SK-N-SH (cell line): ENCODE measurements at regions not wholly inside any gene's neighbourhood (a gene's known extent, or its start where the extent isn't known, plus 50 kb on each side); places are given as distances from the start of the nearest gene placed in this dataset.

Experiments used
- CTCF ChIA-PET: fragments of 300-600, 350-600 bp; formaldehyde crosslinking; extraction: SDS; loops from one replicate; lab custom pipeline; 2021; lab: Yijun Ruan, JAX
- POLR2A ChIA-PET: fragments of 350-600 bp; sonication (Branson Sonifier 250); formaldehyde crosslinking; extraction: SDS; loops from one replicate; lab custom pipeline; 2020; ENCODE audit warnings: antibody characterized with exemption, inconsistent platforms; lab: Yijun Ruan, JAX
- DNase-seq: peaks from one replicate; pipeline ENCODE4 v3.0.0; 2012
- H2AFZ ChIP-seq: fragments of 200-600 bp; sonication (generic); 2 replicates; pipeline ENCODE4 v1.8.1; 2016; ENCODE audit warnings: antibody characterized with exemption, mild to moderate bottlenecking, low read depth
- H3F3A ChIP-seq: fragments of 200-600 bp; sonication (generic); replicated peaks from 2 replicates; pipeline ENCODE3; 2016; ENCODE audit warnings: antibody characterized with exemption, mild to moderate bottlenecking; ENCODE audit not compliant: insufficient read depth
- H3K27ac ChIP-seq, 2 experiments: fragments of 200-500 bp in 1 of 2; fragments of 200-600 bp in 1 of 2; sonication (Bioruptor generic) in 1 of 2; sonication (generic), shearing (Covaris generic) in 1 of 2; 2 replicates each; pipeline versions ENCODE4 v1.5.1 to v1.6.1; 2014 to 2016; ENCODE audit warnings: low read depth in 2 of 2, inconsistent platforms in 1 of 2, low read length in 1 of 2, mild to moderate bottlenecking in 1 of 2, mixed read lengths in 1 of 2
- H3K27me3 ChIP-seq: fragments of 200-600 bp; sonication (generic), shearing (Covaris generic); 2 replicates; pipeline ENCODE4 v1.6.1; 2016; ENCODE audit warnings: mixed run types; ENCODE audit not compliant: insufficient read depth
- H3K36me3 ChIP-seq, 2 experiments: fragments of 200-500 bp in 1 of 2; fragments of 200-600 bp in 1 of 2; sonication (Bioruptor generic) in 1 of 2; sonication (generic) in 1 of 2; replicated peaks in 1 of 2; 2 replicates each; pipeline versions ENCODE3 to v1.5.1; 2014 to 2016; ENCODE audit warnings: low read length in 1 of 2, mild to moderate bottlenecking in 1 of 2; ENCODE audit not compliant: insufficient read depth in 2 of 2, control insufficient read depth in 1 of 2
- H3K4me1 ChIP-seq, 2 experiments: fragments of 200-500 bp in 1 of 2; fragments of 200-600 bp in 1 of 2; sonication (Bioruptor generic) in 1 of 2; sonication (generic), shearing (Covaris generic) in 1 of 2; 2 replicates each; pipeline versions ENCODE4 v1.5.1 to v1.6.1; 2014 to 2016; ENCODE audit warnings: low read depth in 1 of 2, low read length in 1 of 2, mixed run types in 1 of 2; ENCODE audit not compliant: insufficient read depth in 2 of 2, control insufficient read depth in 1 of 2
- H3K4me2 ChIP-seq: fragments of 200-600 bp; sonication (generic), shearing (Covaris generic); 2 replicates; pipeline ENCODE4 v1.6.1; 2017; ENCODE audit warnings: mixed run types
- H3K4me3 ChIP-seq, 2 experiments: fragments of 200-500 bp in 1 of 2; fragments of 200-600 bp in 1 of 2; sonication (Bioruptor generic) in 1 of 2; sonication (generic), shearing (Covaris generic) in 1 of 2; 2 replicates each; pipeline versions ENCODE4 v1.5.1 to v1.8.1; 2014 to 2016; ENCODE audit warnings: low read depth in 2 of 2, inconsistent platforms in 1 of 2, low read length in 1 of 2, mild to moderate bottlenecking in 1 of 2, mixed read lengths in 1 of 2, moderate library complexity in 1 of 2
- H3K79me2 ChIP-seq: fragments of 200-600 bp; sonication (generic); 2 replicates; pipeline ENCODE4 v1.8.1; 2017; ENCODE audit warnings: mild to moderate bottlenecking; ENCODE audit not compliant: insufficient read depth
- H3K9ac ChIP-seq: fragments of 200-600 bp; sonication (generic); 2 replicates; pipeline ENCODE4 v1.6.1; 2017; ENCODE audit warnings: mixed run types
- H3K9me2 ChIP-seq: fragments of 200-600 bp; sonication (generic); 2 replicates; pipeline ENCODE4 v1.6.1; 2017; ENCODE audit warnings: mixed run types
- H3K9me3 ChIP-seq: fragments of 200-600 bp; sonication (generic); 2 replicates; pipeline ENCODE4 v1.6.1; 2017; ENCODE audit warnings: mixed run types, mild to moderate bottlenecking, moderate library complexity
- H4K20me1 ChIP-seq: fragments of 200-600 bp; sonication (generic); 2 replicates; pipeline ENCODE4 v1.6.1; 2017; ENCODE audit warnings: mild to moderate bottlenecking, mixed run types; ENCODE audit not compliant: insufficient read depth
- CHD2 ChIP-seq: fragments of 150-350 bp; IDR thresholded peaks from 2 replicates; pipeline ENCODE4 v1.6.1; 2018; ENCODE audit warnings: low read length; ENCODE audit not compliant: partially characterized antibody
- ELF1 ChIP-seq: IDR thresholded peaks from 2 replicates; pipeline ENCODE4 v1.4.0; 2012
- EP300 ChIP-seq, 2 experiments: IDR thresholded peaks; 2 replicates each; pipeline versions ENCODE4 v1.4.0 to v1.6.1; 2012; ENCODE audit warnings: borderline replicate concordance in 1 of 2, low read depth in 1 of 2, low read length in 1 of 2
- EZH2phosphoT487 ChIP-seq: fragments of 200-600 bp; sonication (generic); IDR thresholded peaks from 2 replicates; pipeline ENCODE4 v1.6.1; 2017; ENCODE audit warnings: low read depth, mixed run types, mild to moderate bottlenecking, antibody characterized with exemption, moderate library complexity, borderline replicate concordance
- FOSL2 ChIP-seq: IDR thresholded peaks from 2 replicates; pipeline ENCODE4 v1.4.0; 2012; ENCODE audit warnings: low read depth, mild to moderate bottlenecking, moderate library complexity, borderline replicate concordance
- FOXJ3 ChIP-seq: sonication (generic); formaldehyde crosslinking; IDR thresholded peaks from 2 replicates; pipeline ENCODE4 v1.5.1; 2020; ENCODE audit warnings: mild to moderate bottlenecking, missing genetic modification reagents
- FOXM1 ChIP-seq: IDR thresholded peaks from 2 replicates; pipeline ENCODE4 v1.4.0; 2012; ENCODE audit warnings: low read depth, mild to moderate bottlenecking
- GABPA ChIP-seq: IDR thresholded peaks from 2 replicates; pipeline ENCODE4 v1.4.0; 2012; ENCODE audit warnings: low read depth, mild to moderate bottlenecking
- JUND ChIP-seq: IDR thresholded peaks from 2 replicates; pipeline ENCODE4 v1.4.0; 2012
- MEF2A ChIP-seq: IDR thresholded peaks from 2 replicates; pipeline ENCODE4 v1.4.0; 2012; ENCODE audit warnings: low read depth, borderline replicate concordance
- NFIC ChIP-seq: IDR thresholded peaks from 2 replicates; pipeline ENCODE4 v1.4.0; 2012; ENCODE audit warnings: borderline replicate concordance
- NRF1 ChIP-seq: IDR thresholded peaks from 2 replicates; pipeline ENCODE4 v1.6.1; 2012; ENCODE audit warnings: low read depth, mild to moderate bottlenecking, low read length
- POLR2AphosphoS5 ChIP-seq: IDR thresholded peaks from 2 replicates; pipeline ENCODE4 v1.6.1; 2012; ENCODE audit warnings: low read depth, low read length
- RAD21 ChIP-seq: IDR thresholded peaks from 2 replicates; pipeline ENCODE4 v1.6.1; 2012; ENCODE audit warnings: mild to moderate bottlenecking, low read length
- RCOR1 ChIP-seq: fragments of 150-350 bp; IDR thresholded peaks from 2 replicates; pipeline ENCODE4 v1.6.1; 2017; ENCODE audit warnings: antibody characterized with exemption, low read length
- REST ChIP-seq: IDR thresholded peaks from 2 replicates; pipeline ENCODE4 v1.6.1; 2012; ENCODE audit warnings: mild to moderate bottlenecking, low read depth, low read length, moderate library complexity
- SIN3A ChIP-seq: IDR thresholded peaks from 2 replicates; pipeline ENCODE4 v1.6.1; 2012; ENCODE audit warnings: low read depth, mild to moderate bottlenecking, low read length, moderate library complexity, borderline replicate concordance
- SMC3 ChIP-seq: IDR thresholded peaks from 2 replicates; pipeline ENCODE4 v1.6.1; 2012; ENCODE audit warnings: low read depth, low read length, improper control_type of control experiment
- TAF1 ChIP-seq: IDR thresholded peaks from 2 replicates; pipeline ENCODE4 v1.6.1; 2012; ENCODE audit warnings: low read depth, mild to moderate bottlenecking, low read length, moderate library complexity, borderline replicate concordance
- TCF12 ChIP-seq: IDR thresholded peaks from 2 replicates; pipeline ENCODE4 v1.4.0; 2012
- USF1 ChIP-seq: IDR thresholded peaks from 2 replicates; pipeline ENCODE4 v1.4.0; 2012; ENCODE audit warnings: low read depth, borderline replicate concordance
- YY1 ChIP-seq: IDR thresholded peaks from 2 replicates; pipeline ENCODE4 v1.4.0; 2012; ENCODE audit warnings: low read depth, mild to moderate bottlenecking
- WGBS: methylation state at CpG from one replicate; pipeline ENCODE4 v1.1.6; 2017; ENCODE audit warnings: low lambda C conversion rate; 5-methylcytosine and 5-hydroxymethylcytosine counted together
- TF ChIP-seq, protein P1 (sequence below): IDR thresholded peaks from 2 replicates; pipeline ENCODE4 v1.4.0; 2012; ENCODE audit warnings: low read depth

DNA sequence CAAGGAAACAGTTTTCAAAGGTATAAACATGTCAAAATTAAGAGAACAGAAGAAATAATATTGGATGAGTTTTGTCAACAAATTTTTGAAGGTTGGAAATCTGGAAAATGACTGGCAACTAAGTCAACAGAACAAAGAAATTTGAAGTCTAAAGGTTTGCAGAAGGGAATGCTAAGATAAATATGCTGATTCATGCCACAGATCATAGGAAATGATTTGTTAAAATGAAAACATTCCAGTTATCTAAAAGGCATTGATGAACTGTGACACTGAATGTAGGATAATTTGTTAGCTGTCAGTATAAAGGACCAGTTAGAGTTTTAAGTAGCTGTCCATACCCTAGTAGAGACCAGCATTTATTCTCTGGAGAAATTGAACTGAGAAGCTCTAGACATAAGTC is 157.9 kb upstream of the CHRM3 start:
- H3K9ac ChIP-seq, result no peak overlapping the region
- H3K79me2 ChIP-seq, result no peaks in the 10 kb centered on the region
- H3K27ac ChIP-seq, result no peak overlapping the region
- no peaks in the 10 kb centered on the region for H3K36me3 ChIP-seq
- H3F3A ChIP-seq, result no peaks in the 10 kb centered on the region
- H3K9me2 ChIP-seq, result 0 out of 2 replicates have a peak, but pooled peaks cover 3% of the 10 kb centered on the region
- ChIA-PET POLR2A (no interaction called here), CTCF (no interaction called here)
- H3K4me3 ChIP-seq, result no peak overlapping the region
- H3K4me1 ChIP-seq, result no peaks in the 10 kb centered on the region; a peak in 1 of 4 replicates
- no peaks in the 10 kb centered on the region for H3K27me3 ChIP-seq
- peaks cover 7% of the 10 kb centered on the region; the same call in 1 of the 2 replicates for H3K9me3 ChIP-seq
- no peak for TF ChIP-seq SMC3
- TF ChIP-seq USF1, result no peak
- TF ChIP-seq REST, result no peak
- no peak for TF ChIP-seq MEF2A
- TF ChIP-seq RCOR1, result no peak
- no peak for TF ChIP-seq NRF1
- no peak for TF ChIP-seq GABPA
- TF ChIP-seq FOXJ3 (CRISPR knock-in tag), result no peak
- TF ChIP-seq FOXM1, result no peak
- no peak for TF ChIP-seq SIN3A
- DNase-seq, result no peak
- no peaks in the 10 kb centered on the region for H4K20me1 ChIP-seq
- H2AFZ ChIP-seq, result no peak overlapping the region
- H3K4me2 ChIP-seq, result no peak overlapping the region

- CTCF ChIA-PET, result interaction anchor here (0.7 kb wide), 1 partner anchor 39 kb away, joined by 4 read pairs; no protein-coding TSS in a partner anchor
- H3K79me2 ChIP-seq, result no peaks in the 10 kb centered on the region
- no peak for TF ChIP-seq TCF12
- no peak for TF ChIP-seq RAD21
- TF ChIP-seq ELF1, result no peak
- TF ChIP-seq USF1, result no peak
- TF ChIP-seq RCOR1, result no peak
- TF ChIP-seq NFIC, result no peak
- no peak for TF ChIP-seq EZH2phosphoT487
- TF ChIP-seq SMC3, result no peak
- no peak for TF ChIP-seq YY1
- no peak for TF ChIP-seq FOXJ3 (CRISPR knock-in tag)
- no peak for TF ChIP-seq NRF1
- no peak for TF ChIP-seq CHD2
- no peak for TF ChIP-seq FOSL2
- TF ChIP-seq SIN3A, result no peak
- TF ChIP-seq EP300 (IDR thresholded peaks at IDR 0.05; ENCODE audit: borderline replicate concordance in 1 of 2, low read depth in 1 of 2, low read length in 1 of 2), result no peak
- no peak for TF ChIP-seq POLR2AphosphoS5
- TF ChIP-seq, protein P1, sequence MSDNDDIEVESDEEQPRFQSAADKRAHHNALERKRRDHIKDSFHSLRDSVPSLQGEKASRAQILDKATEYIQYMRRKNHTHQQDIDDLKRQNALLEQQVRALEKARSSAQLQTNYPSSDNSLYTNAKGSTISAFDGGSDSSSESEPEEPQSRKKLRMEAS, result no peak
- no peak for TF ChIP-seq JUND
- TF ChIP-seq TAF1, result no peak
Observed at GRCh38 chr1:239225396-239225795, 161.0 kb upstream of the CHRM3 start.

More at GRCh38 chr1:239225396-239225795, 161.0 kb upstream of the CHRM3 start:
- Histone ChIP-seq H3K9me2 (0 out of 2 replicates have a peak, but pooled peaks cover 3% of the 10 kb centered on the region), H2AFZ (no peak overlapping the region), H3K4me3 (no peak overlapping the region), H3K27me3 (no peaks in the 10 kb centered on the region), H3K27ac (no peak overlapping the region), H3F3A (no peaks in the 10 kb centered on the region), H3K4me2 (no peak overlapping the region), H3K4me1 (no peaks in the 10 kb centered on the region; a peak in 1 of 4 replicates), H3K36me3 (no peaks in the 10 kb centered on the region), H3K9ac (no peak overlapping the region), H3K9me3 (peaks cover 14% of the 10 kb centered on the region; the same call in 1 of the 2 replicates), H4K20me1 (no peaks in the 10 kb centered on the region)
- POLR2A ChIA-PET, result no interaction called here
- WGBS, result 20% methylated on average over 2 of the region's 2 CpGs
- no peak for DNase-seq
